ENCODE measurements at regions not wholly inside any gene's neighbourhood (a gene's known extent, or its start where the extent isn't known, plus 50 kb on each side); places are given as distances from the start of the nearest gene placed in this dataset.
A peak's percentile ranks its signal among the peaks of the same experiment; 100 is the strongest.

DNA sequence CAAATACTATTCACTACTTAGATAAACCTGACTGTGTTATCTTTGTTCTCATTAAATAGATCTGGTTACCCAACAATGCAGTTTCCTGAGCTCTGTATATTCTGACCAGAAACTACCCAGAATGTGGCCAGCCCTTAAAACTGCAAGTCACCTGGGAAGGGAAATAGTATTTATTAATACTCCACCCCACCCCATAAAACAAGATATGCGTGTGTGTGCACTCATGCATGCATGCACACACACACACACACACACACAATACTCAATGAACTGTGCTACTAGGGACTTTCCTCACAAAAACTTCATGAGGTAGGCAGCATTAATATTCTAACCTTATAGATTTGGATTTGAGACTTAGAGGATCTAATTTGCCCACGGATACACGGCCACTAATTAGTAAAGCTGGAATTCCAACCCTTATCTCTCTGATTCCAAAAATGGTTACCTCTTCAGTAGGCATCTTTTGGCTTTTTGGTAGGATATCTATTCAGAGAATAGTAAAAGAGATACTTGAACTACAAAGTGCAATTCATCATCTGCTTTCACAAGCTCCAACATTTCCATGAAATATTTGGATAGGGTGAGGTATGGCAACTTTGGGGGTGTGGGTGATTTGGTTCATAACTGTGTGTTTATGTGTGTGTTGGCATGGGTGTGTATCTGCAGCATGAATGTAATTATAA lies 197.0 kb upstream of the CFAP20DC start:
- no peak overlapping the region for H3K4me3 ChIP-seq
- H3K36me3 ChIP-seq (ENCODE audit: insufficient read depth) = no peaks in the 10 kb centered on the region
- H4K20me1 ChIP-seq (replicated peaks; ENCODE audit: insufficient read depth) = no peaks in the 10 kb centered on the region
- H3K27me3 ChIP-seq (ENCODE audit: insufficient read depth) = no peaks in the 10 kb centered on the region
- no peak for TF ChIP-seq ZNF114 (CRISPR knock-in tag; IDR thresholded peaks at IDR 0.05)
- H3K4me2 ChIP-seq = no peak overlapping the region
- no peak overlapping the region; the same call in 1 of the 2 replicates for H2AFZ ChIP-seq
- Mint-ChIP-seq H3K27ac (no peak overlapping the region), H3K4me1 (peaks cover 15% of the 10 kb centered on the region; the same call in 2 of the 3 replicates), H3K9me3 (no peaks in the 10 kb centered on the region; the same call in 2 of the 3 replicates), H3K27me3 (ENCODE audit: insufficient read depth, low read depth, poor library complexity) (no peaks in the 10 kb centered on the region), H3K36me3 (ENCODE audit: low read depth) (no peaks in the 10 kb centered on the region), H3K4me3 (no peak overlapping the region)
- no peaks in the 10 kb centered on the region for H3K79me2 ChIP-seq (replicated peaks; ENCODE audit: insufficient read depth)
- ATAC-seq (no peak), DNase-seq (ENCODE audit: low spot score) (no peak)
- peaks cover 5% of the 10 kb centered on the region; the same call in 1 of the 2 replicates for H3K9me2 ChIP-seq (ENCODE audit: insufficient read depth)
- no peak overlapping the region for H3K27ac ChIP-seq (ENCODE audit: low read depth)
- peaks cover 15% of the 10 kb centered on the region for H3K4me1 ChIP-seq (ENCODE audit: insufficient read depth)
- H3F3A ChIP-seq (replicated peaks; ENCODE audit: low read depth) = no peaks in the 10 kb centered on the region

DNA sequence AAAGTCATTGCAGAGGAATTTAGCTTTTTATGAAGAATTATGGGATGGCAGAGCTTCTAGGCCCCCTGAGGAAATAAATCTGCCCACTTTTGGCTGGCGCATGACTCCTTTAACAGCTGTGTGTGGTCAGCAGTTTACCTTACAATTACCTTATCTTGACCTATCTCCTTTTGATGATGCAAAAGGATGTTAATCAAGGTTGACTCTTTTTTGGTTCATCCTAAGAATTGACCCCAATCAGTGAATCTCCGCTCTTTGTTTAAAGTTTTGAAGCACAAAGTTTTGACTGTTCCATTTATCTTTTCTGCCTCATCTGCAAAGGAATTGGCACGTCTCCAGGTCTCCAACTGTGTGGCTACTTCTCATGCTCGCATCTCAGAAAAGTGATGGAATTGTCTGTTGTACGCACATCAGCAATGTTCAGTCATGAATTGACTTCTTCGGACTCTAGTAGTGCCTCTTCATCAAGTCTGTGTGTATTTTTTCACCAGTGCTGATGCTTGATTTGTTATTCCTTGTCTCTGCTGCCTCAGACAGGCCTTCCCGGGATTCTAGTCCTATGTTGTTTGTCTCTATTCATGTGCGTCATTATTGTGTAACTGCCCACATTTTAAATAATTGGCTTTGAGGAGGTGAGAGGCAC lies 196.2 kb upstream of the CFAP20DC start:
- H4K20me1 ChIP-seq (replicated peaks; ENCODE audit: insufficient read depth) = no peaks in the 10 kb centered on the region
- H3K79me2 ChIP-seq (replicated peaks; ENCODE audit: insufficient read depth) = no peaks in the 10 kb centered on the region
- peak overlapping the region; percentile 87 for H2AFZ ChIP-seq
- peaks cover 5% of the 10 kb centered on the region; the same call in 1 of the 2 replicates for H3K9me2 ChIP-seq (ENCODE audit: insufficient read depth)
- H3K4me3 Mint-ChIP-seq = no peak overlapping the region
- peak overlapping the region; percentile 53; the same call in 1 of the 2 replicates for H3K4me2 ChIP-seq
- H3K27me3 ChIP-seq (ENCODE audit: insufficient read depth) = no peaks in the 10 kb centered on the region
- no peak overlapping the region for H3K27ac Mint-ChIP-seq
- H3K4me1 Mint-ChIP-seq = peaks cover 15% of the 10 kb centered on the region; the same call in 2 of the 3 replicates
- no peak for DNase-seq (ENCODE audit: low spot score)
- H3K27me3 Mint-ChIP-seq (ENCODE audit: insufficient read depth, low read depth, poor library complexity) = no peaks in the 10 kb centered on the region
- ATAC-seq = no peak
- H3K9me3 Mint-ChIP-seq = no peaks in the 10 kb centered on the region; the same call in 2 of the 3 replicates
- peaks cover 15% of the 10 kb centered on the region for H3K4me1 ChIP-seq (ENCODE audit: insufficient read depth)
- H3K36me3 ChIP-seq (ENCODE audit: insufficient read depth) = no peaks in the 10 kb centered on the region
- no peak overlapping the region for H3K27ac ChIP-seq (ENCODE audit: low read depth)
- H3F3A ChIP-seq (replicated peaks; ENCODE audit: low read depth) = no peaks in the 10 kb centered on the region
- H3K36me3 Mint-ChIP-seq (ENCODE audit: low read depth) = no peaks in the 10 kb centered on the region
- H3K4me3 ChIP-seq = no peak overlapping the region
- TF ChIP-seq EZH2phosphoT487 (IDR thresholded peaks at IDR 0.05; ENCODE audit: unreplicated experiment) (no peak), ZNF114 (CRISPR knock-in tag; IDR thresholded peaks at IDR 0.05) (no peak), EZH2 (IDR thresholded peaks at IDR 0.05; ENCODE audit: low read depth, unreplicated experiment) (no peak), ZNF331 (CRISPR knock-in tag; IDR thresholded peaks at IDR 0.05; ENCODE audit: low read depth) (no peak), CREB1 (CRISPR knock-in tag; IDR thresholded peaks at IDR 0.05; ENCODE audit: low read depth) (no peak), POLR2AphosphoS5 (IDR thresholded peaks at IDR 0.05; ENCODE audit: low read depth) (no peak)
- TF ChIP-seq, protein P1, sequence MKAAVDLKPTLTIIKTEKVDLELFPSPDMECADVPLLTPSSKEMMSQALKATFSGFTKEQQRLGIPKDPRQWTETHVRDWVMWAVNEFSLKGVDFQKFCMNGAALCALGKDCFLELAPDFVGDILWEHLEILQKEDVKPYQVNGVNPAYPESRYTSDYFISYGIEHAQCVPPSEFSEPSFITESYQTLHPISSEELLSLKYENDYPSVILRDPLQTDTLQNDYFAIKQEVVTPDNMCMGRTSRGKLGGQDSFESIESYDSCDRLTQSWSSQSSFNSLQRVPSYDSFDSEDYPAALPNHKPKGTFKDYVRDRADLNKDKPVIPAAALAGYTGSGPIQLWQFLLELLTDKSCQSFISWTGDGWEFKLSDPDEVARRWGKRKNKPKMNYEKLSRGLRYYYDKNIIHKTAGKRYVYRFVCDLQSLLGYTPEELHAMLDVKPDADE (IDR thresholded peaks at IDR 0.05) = no peak
- TF ChIP-seq, protein P2, sequence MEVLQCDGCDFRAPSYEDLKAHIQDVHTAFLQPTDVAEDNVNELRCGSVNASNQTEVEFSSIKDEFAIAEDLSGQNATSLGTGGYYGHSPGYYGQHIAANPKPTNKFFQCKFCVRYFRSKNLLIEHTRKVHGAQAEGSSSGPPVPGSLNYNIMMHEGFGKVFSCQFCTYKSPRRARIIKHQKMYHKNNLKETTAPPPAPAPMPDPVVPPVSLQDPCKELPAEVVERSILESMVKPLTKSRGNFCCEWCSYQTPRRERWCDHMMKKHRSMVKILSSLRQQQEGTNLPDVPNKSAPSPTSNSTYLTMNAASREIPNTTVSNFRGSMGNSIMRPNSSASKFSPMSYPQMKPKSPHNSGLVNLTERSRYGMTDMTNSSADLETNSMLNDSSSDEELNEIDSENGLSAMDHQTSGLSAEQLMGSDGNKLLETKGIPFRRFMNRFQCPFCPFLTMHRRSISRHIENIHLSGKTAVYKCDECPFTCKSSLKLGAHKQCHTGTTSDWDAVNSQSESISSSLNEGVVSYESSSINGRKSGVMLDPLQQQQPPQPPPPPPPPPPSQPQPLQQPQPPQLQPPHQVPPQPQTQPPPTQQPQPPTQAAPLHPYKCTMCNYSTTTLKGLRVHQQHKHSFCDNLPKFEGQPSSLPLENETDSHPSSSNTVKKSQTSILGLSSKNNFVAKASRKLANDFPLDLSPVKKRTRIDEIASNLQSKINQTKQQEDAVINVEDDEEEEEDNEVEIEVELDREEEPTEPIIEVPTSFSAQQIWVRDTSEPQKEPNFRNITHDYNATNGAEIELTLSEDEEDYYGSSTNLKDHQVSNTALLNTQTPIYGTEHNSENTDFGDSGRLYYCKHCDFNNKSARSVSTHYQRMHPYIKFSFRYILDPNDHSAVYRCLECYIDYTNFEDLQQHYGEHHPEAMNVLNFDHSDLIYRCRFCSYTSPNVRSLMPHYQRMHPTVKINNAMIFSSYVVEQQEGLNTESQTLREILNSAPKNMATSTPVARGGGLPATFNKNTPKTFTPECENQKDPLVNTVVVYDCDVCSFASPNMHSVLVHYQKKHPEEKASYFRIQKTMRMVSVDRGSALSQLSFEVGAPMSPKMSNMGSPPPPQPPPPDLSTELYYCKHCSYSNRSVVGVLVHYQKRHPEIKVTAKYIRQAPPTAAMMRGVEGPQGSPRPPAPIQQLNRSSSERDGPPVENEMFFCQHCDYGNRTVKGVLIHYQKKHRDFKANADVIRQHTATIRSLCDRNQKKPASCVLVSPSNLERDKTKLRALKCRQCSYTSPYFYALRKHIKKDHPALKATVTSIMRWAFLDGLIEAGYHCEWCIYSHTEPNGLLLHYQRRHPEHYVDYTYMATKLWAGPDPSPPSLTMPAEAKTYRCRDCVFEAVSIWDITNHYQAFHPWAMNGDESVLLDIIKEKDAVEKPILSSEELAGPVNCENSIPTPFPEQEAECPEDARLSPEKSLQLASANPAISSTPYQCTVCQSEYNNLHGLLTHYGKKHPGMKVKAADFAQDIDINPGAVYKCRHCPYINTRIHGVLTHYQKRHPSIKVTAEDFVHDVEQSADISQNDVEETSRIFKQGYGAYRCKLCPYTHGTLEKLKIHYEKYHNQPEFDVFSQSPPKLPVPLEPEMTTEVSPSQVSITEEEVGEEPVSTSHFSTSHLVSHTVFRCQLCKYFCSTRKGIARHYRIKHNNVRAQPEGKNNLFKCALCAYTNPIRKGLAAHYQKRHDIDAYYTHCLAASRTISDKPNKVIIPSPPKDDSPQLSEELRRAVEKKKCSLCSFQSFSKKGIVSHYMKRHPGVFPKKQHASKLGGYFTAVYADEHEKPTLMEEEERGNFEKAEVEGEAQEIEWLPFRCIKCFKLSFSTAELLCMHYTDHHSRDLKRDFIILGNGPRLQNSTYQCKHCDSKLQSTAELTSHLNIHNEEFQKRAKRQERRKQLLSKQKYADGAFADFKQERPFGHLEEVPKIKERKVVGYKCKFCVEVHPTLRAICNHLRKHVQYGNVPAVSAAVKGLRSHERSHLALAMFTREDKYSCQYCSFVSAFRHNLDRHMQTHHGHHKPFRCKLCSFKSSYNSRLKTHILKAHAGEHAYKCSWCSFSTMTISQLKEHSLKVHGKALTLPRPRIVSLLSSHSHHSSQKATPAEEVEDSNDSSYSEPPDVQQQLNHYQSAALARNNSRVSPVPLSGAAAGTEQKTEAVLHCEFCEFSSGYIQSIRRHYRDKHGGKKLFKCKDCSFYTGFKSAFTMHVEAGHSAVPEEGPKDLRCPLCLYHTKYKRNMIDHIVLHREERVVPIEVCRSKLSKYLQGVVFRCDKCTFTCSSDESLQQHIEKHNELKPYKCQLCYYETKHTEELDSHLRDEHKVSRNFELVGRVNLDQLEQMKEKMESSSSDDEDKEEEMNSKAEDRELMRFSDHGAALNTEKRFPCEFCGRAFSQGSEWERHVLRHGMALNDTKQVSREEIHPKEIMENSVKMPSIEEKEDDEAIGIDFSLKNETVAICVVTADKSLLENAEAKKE (CRISPR knock-in tag; IDR thresholded peaks at IDR 0.05) = no peak
- TF ChIP-seq, protein P3, sequence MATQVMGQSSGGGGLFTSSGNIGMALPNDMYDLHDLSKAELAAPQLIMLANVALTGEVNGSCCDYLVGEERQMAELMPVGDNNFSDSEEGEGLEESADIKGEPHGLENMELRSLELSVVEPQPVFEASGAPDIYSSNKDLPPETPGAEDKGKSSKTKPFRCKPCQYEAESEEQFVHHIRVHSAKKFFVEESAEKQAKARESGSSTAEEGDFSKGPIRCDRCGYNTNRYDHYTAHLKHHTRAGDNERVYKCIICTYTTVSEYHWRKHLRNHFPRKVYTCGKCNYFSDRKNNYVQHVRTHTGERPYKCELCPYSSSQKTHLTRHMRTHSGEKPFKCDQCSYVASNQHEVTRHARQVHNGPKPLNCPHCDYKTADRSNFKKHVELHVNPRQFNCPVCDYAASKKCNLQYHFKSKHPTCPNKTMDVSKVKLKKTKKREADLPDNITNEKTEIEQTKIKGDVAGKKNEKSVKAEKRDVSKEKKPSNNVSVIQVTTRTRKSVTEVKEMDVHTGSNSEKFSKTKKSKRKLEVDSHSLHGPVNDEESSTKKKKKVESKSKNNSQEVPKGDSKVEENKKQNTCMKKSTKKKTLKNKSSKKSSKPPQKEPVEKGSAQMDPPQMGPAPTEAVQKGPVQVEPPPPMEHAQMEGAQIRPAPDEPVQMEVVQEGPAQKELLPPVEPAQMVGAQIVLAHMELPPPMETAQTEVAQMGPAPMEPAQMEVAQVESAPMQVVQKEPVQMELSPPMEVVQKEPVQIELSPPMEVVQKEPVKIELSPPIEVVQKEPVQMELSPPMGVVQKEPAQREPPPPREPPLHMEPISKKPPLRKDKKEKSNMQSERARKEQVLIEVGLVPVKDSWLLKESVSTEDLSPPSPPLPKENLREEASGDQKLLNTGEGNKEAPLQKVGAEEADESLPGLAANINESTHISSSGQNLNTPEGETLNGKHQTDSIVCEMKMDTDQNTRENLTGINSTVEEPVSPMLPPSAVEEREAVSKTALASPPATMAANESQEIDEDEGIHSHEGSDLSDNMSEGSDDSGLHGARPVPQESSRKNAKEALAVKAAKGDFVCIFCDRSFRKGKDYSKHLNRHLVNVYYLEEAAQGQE (IDR thresholded peaks at IDR 0.05; ENCODE audit: unreplicated experiment) = no peak
